ENCODE measurements at regions not wholly inside any gene's neighbourhood (a gene's known extent, or its start where the extent isn't known, plus 50 kb on each side); places are given as distances from the start of the nearest gene placed in this dataset.

DNA sequence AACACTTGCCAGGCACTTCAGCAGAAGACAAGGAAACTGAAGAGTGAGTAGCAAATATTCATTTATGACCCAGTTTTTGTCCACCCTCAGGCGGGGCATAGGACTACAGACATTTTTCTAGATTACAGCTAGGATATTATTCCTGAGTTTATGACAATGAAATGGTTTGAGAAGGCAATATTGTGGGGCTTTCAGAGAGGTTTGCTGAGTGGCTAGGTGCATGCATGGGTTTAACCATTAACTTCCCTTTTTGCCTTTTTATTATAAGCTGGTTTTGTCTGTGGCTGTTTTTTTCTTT lies 104.0 kb upstream of the BCAT1 start:
- TF ChIP-seq, protein P1, sequence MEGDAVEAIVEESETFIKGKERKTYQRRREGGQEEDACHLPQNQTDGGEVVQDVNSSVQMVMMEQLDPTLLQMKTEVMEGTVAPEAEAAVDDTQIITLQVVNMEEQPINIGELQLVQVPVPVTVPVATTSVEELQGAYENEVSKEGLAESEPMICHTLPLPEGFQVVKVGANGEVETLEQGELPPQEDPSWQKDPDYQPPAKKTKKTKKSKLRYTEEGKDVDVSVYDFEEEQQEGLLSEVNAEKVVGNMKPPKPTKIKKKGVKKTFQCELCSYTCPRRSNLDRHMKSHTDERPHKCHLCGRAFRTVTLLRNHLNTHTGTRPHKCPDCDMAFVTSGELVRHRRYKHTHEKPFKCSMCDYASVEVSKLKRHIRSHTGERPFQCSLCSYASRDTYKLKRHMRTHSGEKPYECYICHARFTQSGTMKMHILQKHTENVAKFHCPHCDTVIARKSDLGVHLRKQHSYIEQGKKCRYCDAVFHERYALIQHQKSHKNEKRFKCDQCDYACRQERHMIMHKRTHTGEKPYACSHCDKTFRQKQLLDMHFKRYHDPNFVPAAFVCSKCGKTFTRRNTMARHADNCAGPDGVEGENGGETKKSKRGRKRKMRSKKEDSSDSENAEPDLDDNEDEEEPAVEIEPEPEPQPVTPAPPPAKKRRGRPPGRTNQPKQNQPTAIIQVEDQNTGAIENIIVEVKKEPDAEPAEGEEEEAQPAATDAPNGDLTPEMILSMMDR (IDR thresholded peaks at IDR 0.05; ENCODE audit: borderline replicate concordance, extremely low read depth, low read length, poor library complexity, severe bottlenecking): no peak
- no peak for TF ChIP-seq EZH2 (IDR thresholded peaks at IDR 0.05; ENCODE audit: borderline replicate concordance, low read depth, low read length, severe bottlenecking)
